ENCODE measurements at regions not wholly inside any gene's neighbourhood (a gene's known extent, or its start where the extent isn't known, plus 50 kb on each side); places are given as distances from the start of the nearest gene placed in this dataset.
"Not testable (repeated sequence)": the region's sequence is repeated elsewhere in the genome, so short reads cannot be mapped to it uniquely, and the experiment has no call there.

- not testable (repeated sequence) for TF ChIP-seq EZH2 (IDR thresholded peaks at IDR 0.05; ENCODE audit: insufficient read depth, poor library complexity, severe bottlenecking); EZH2phosphoT487 (IDR thresholded peaks at IDR 0.05; ENCODE audit: insufficient read depth, low read depth)
Observed at GRCh38 chr1:58051187-58051586, 495.3 kb downstream of the OMA1 start.
